CD4-positive, alpha-beta memory T cell (primary cell): ENCODE measurements at regions not wholly inside any gene's neighbourhood (a gene's known extent, or its start where the extent isn't known, plus 50 kb on each side); places are given as distances from the start of the nearest gene placed in this dataset.

Source experiments
- CTCF ChIA-PET: fragments of 350-600 bp; sonication (Branson Sonifier 250); formaldehyde crosslinking; loops from one replicate; lab custom pipeline; 2021; ENCODE audit warnings: inconsistent platforms; ENCODE audit not compliant: partially characterized antibody; lab: Charles Lee
- POLR2A ChIA-PET: fragments of 350-600 bp; sonication (Branson Sonifier 250); formaldehyde crosslinking; loops from one replicate; lab custom pipeline; 2021; ENCODE audit not compliant: partially characterized antibody; lab: Charles Lee
- DNase-seq, 5 donors: peaks; one replicate each; pipeline versions ENCODE4 v3.0.0 to v3.0.0-alpha.2; 2020 to 2022; ENCODE audit warnings: mixed read lengths in 1 of 5
- H3K27ac ChIP-seq: one replicate; pipeline ENCODE4 v1.7.0; 2013; ENCODE audit warnings: low read depth, low read length
- H3K27me3 ChIP-seq: 2 replicates; pipeline ENCODE4 v1.7.0; 2013; ENCODE audit warnings: mild to moderate bottlenecking, low read length, moderate library complexity; ENCODE audit not compliant: insufficient read depth
- H3K36me3 ChIP-seq: 2 replicates; pipeline ENCODE4 v1.7.0; 2013; ENCODE audit warnings: mild to moderate bottlenecking, low read length, moderate library complexity; ENCODE audit not compliant: insufficient read depth
- H3K4me1 ChIP-seq: 2 replicates; pipeline ENCODE4 v1.7.0; 2013; ENCODE audit warnings: mild to moderate bottlenecking, low read length, moderate library complexity; ENCODE audit not compliant: insufficient read depth
- H3K4me3 ChIP-seq, 2 donors: one replicate each; pipeline ENCODE4 v1.7.0; 2013; ENCODE audit warnings: low read length in 2 of 2, mild to moderate bottlenecking in 1 of 2
- H3K9me3 ChIP-seq, 2 donors: one replicate each; pipeline ENCODE4 v1.7.0; 2013; ENCODE audit warnings: low read length in 2 of 2, control low read depth in 1 of 2; ENCODE audit not compliant: control insufficient read depth in 1 of 2
- H3K27ac Mint-ChIP-seq, 7 donors: one replicate each; pipeline ENCODE4 v1.8.0; 2020 to 2021; ENCODE audit warnings: mixed read lengths in 7 of 7, mild to moderate bottlenecking in 6 of 7, inconsistent platforms in 3 of 7, moderate library complexity in 3 of 7
- H3K27me3 Mint-ChIP-seq, 2 donors: one replicate each; pipeline ENCODE4 v1.8.0; 2020 to 2021; ENCODE audit warnings: mixed read lengths in 2 of 2
- H3K36me3 Mint-ChIP-seq, 2 donors: one replicate each; pipeline ENCODE4 v1.8.0; 2020 to 2021; ENCODE audit warnings: mixed read lengths in 2 of 2, inconsistent platforms in 1 of 2, mild to moderate bottlenecking in 1 of 2
- H3K4me1 Mint-ChIP-seq, 4 donors: one replicate each; pipeline ENCODE4 v1.8.0; 2020 to 2021; ENCODE audit warnings: mixed read lengths in 4 of 4, mild to moderate bottlenecking in 1 of 4
- H3K4me3 Mint-ChIP-seq, 8 donors: one replicate each; pipeline ENCODE4 v1.8.0; 2020 to 2021; ENCODE audit warnings: mixed read lengths in 8 of 8, mild to moderate bottlenecking in 7 of 8, moderate library complexity in 6 of 8, inconsistent platforms in 3 of 8
- H3K9me3 Mint-ChIP-seq, 8 donors: one replicate each; pipeline ENCODE4 v1.8.0; 2020 to 2021; ENCODE audit warnings: mixed read lengths in 8 of 8, mild to moderate bottlenecking in 5 of 8, inconsistent platforms in 3 of 8, moderate library complexity in 1 of 8
- intact Hi-C: fragments of 100-400 bp; cut with micrococcal nuclease; formaldehyde crosslinking; loops from one replicate; pipeline ENCODE4 v1.15.1; 2023

GRCh38 chr16:79747688-79748087 is 147.2 kb upstream of the MAF start:
- ChIA-PET POLR2A (no interaction called here), CTCF (no interaction called here)
- Histone ChIP-seq H3K4me3 (no peak overlapping the region), H3K9me3 (no peaks in the 10 kb centered on the region), H3K27me3 (no peaks in the 10 kb centered on the region), H3K4me1 (no peaks in the 10 kb centered on the region), H3K36me3 (no peaks in the 10 kb centered on the region), H3K27ac (no peak overlapping the region)
- intact Hi-C loops: no loop called here
- peaks cover 0 to 15% (median 8%) of the 10 kb centered on the region in 4 donors for H3K4me1 Mint-ChIP-seq
- no peak overlapping the region for H3K4me3 Mint-ChIP-seq
- no peaks in the 10 kb centered on the region for H3K36me3 Mint-ChIP-seq
- H3K27me3 Mint-ChIP-seq: no peaks in the 10 kb centered on the region
- H3K27ac Mint-ChIP-seq: no peak overlapping the region
- peaks cover 0 to 6% (median 3%) of the 10 kb centered on the region in 8 donors for H3K9me3 Mint-ChIP-seq
- DNase-seq: no peak

GRCh38 chr16:79740252-79740651 is 139.7 kb upstream of the MAF start:
- intact Hi-C loops: no loop called here

GRCh38 chr16:79735271-79735670 is 134.7 kb upstream of the MAF start:
- no peak for DNase-seq
- no peaks in the 10 kb centered on the region for H3K4me1 Mint-ChIP-seq
- peaks cover 3% of the 10 kb centered on the region in 2 donors for H3K27me3 Mint-ChIP-seq
- no peak overlapping the region for H3K27ac Mint-ChIP-seq
- no peaks in the 10 kb centered on the region for H3K4me1 ChIP-seq
- peaks cover 0 to 3% (median 0%) of the 10 kb centered on the region in 8 donors for H3K9me3 Mint-ChIP-seq
- H3K36me3 Mint-ChIP-seq: no peaks in the 10 kb centered on the region
- ChIA-PET CTCF (no interaction called here), POLR2A (no interaction called here)
- no peaks in the 10 kb centered on the region for H3K9me3 ChIP-seq
- no peak overlapping the region for H3K4me3 ChIP-seq
- H3K27ac ChIP-seq: no peak overlapping the region
- no peaks in the 10 kb centered on the region for H3K27me3 ChIP-seq
- no peak overlapping the region for H3K4me3 Mint-ChIP-seq
- intact Hi-C loops: no loop called here
- no peaks in the 10 kb centered on the region for H3K36me3 ChIP-seq

More at GRCh38 chr16:79740252-79740651, 139.7 kb upstream of the MAF start:
- H3K36me3 Mint-ChIP-seq: no peaks in the 10 kb centered on the region
- H3K27me3 Mint-ChIP-seq: peaks cover 0 to 2% of the 10 kb centered on the region in 2 donors
- Histone ChIP-seq H3K4me3 (no peak overlapping the region), H3K4me1 (no peaks in the 10 kb centered on the region), H3K9me3 (no peaks in the 10 kb centered on the region), H3K36me3 (no peaks in the 10 kb centered on the region), H3K27ac (no peak overlapping the region), H3K27me3 (no peaks in the 10 kb centered on the region)
- POLR2A ChIA-PET: no interaction called here
- H3K9me3 Mint-ChIP-seq: peaks cover 0 to 3% (median 0%) of the 10 kb centered on the region in 8 donors
- H3K27ac Mint-ChIP-seq: no peak overlapping the region
- H3K4me3 Mint-ChIP-seq: no peak overlapping the region
- no peaks in the 10 kb centered on the region for H3K4me1 Mint-ChIP-seq
- CTCF ChIA-PET: no interaction called here
- DNase-seq: no peak

GRCh38 chr16:79734721-79735120 is 134.2 kb upstream of the MAF start:
- Mint-ChIP-seq H3K36me3 (no peaks in the 10 kb centered on the region), H3K9me3 (peaks cover 0 to 3% (median 0%) of the 10 kb centered on the region in 8 donors), H3K4me1 (no peaks in the 10 kb centered on the region), H3K4me3 (no peak overlapping the region), H3K27me3 (peaks cover 3% of the 10 kb centered on the region in 2 donors), H3K27ac (no peak overlapping the region)
- intact Hi-C loops: no loop called here
- Histone ChIP-seq H3K27me3 (no peaks in the 10 kb centered on the region), H3K4me1 (no peaks in the 10 kb centered on the region), H3K36me3 (no peaks in the 10 kb centered on the region), H3K9me3 (no peaks in the 10 kb centered on the region), H3K4me3 (no peak overlapping the region), H3K27ac (no peak overlapping the region)
- DNase-seq: no peak
- ChIA-PET POLR2A (no interaction called here), CTCF (no interaction called here)

GRCh38 chr16:79728923-79729240 is 128.3 kb upstream of the MAF start:
- H3K4me3 ChIP-seq: no peak overlapping the region
- no peak overlapping the region for H3K27ac ChIP-seq
- Mint-ChIP-seq H3K4me1 (no peaks in the 10 kb centered on the region), H3K9me3 (peaks cover 0 to 4% (median under 1%) of the 10 kb centered on the region in 8 donors), H3K4me3 (no peak overlapping the region), H3K27me3 (peaks cover 0 to 2% of the 10 kb centered on the region in 2 donors), H3K36me3 (no peaks in the 10 kb centered on the region), H3K27ac (no peak overlapping the region)
- ChIA-PET CTCF (no interaction called here), POLR2A (no interaction called here)
- no peak for DNase-seq
- H3K36me3 ChIP-seq: no peaks in the 10 kb centered on the region
- no peaks in the 10 kb centered on the region for H3K27me3 ChIP-seq
- intact Hi-C loops: no loop called here
- H3K9me3 ChIP-seq: no peaks in the 10 kb centered on the region
- H3K4me1 ChIP-seq: no peaks in the 10 kb centered on the region

- H3K27ac ChIP-seq: no peak overlapping the region
- H3K9me3 Mint-ChIP-seq: peaks cover 0 to 4% (median under 1%) of the 10 kb centered on the region in 8 donors
- H3K4me1 ChIP-seq: no peaks in the 10 kb centered on the region
- no peaks in the 10 kb centered on the region for H3K36me3 Mint-ChIP-seq
- H3K4me3 Mint-ChIP-seq: no peak overlapping the region
- no peaks in the 10 kb centered on the region for H3K36me3 ChIP-seq
- intact Hi-C loops: no loop called here
- H3K27me3 ChIP-seq: no peaks in the 10 kb centered on the region
- POLR2A ChIA-PET: no interaction called here
- no peak overlapping the region for H3K4me3 ChIP-seq
- H3K27me3 Mint-ChIP-seq: peaks cover 0 to 2% of the 10 kb centered on the region in 2 donors
- CTCF ChIA-PET: no interaction called here
- no peak for DNase-seq
- H3K4me1 Mint-ChIP-seq: no peaks in the 10 kb centered on the region
- H3K27ac Mint-ChIP-seq: no peak overlapping the region
- H3K9me3 ChIP-seq: no peaks in the 10 kb centered on the region
Measured at GRCh38 chr16:79728048-79728922, 127.7 kb upstream of the MAF start.

GRCh38 chr16:79726902-79727301 is 126.4 kb upstream of the MAF start:
- peaks cover 0 to 2% of the 10 kb centered on the region in 2 donors for H3K27me3 Mint-ChIP-seq
- no peak overlapping the region for H3K27ac Mint-ChIP-seq
- H3K9me3 ChIP-seq: no peaks in the 10 kb centered on the region
- ChIA-PET CTCF (interaction anchor here (0.6 kb wide), 1 partner anchor 43 kb away, joined by 3 read pairs; no protein-coding TSS in a partner anchor), POLR2A (no interaction called here)
- H3K27ac ChIP-seq: no peak overlapping the region
- H3K9me3 Mint-ChIP-seq: peaks cover 0 to 4% (median 3%) of the 10 kb centered on the region in 8 donors
- H3K27me3 ChIP-seq: no peaks in the 10 kb centered on the region
- intact Hi-C loops: no loop called here
- H3K36me3 ChIP-seq: no peaks in the 10 kb centered on the region
- DNase-seq: no peak
- H3K4me3 Mint-ChIP-seq: no peak overlapping the region
- H3K36me3 Mint-ChIP-seq: no peaks in the 10 kb centered on the region
- H3K4me3 ChIP-seq: no peak overlapping the region
- no peaks in the 10 kb centered on the region for H3K4me1 Mint-ChIP-seq
- H3K4me1 ChIP-seq: no peaks in the 10 kb centered on the region
